Left ventricle myocardium inferior (tissue), 1 donor: ENCODE measurements at regions not wholly inside any gene's neighbourhood (a gene's known extent, or its start where the extent isn't known, plus 50 kb on each side); places are given as distances from the start of the nearest gene placed in this dataset.

Experiments used
- DNase-seq: peaks from one replicate; pipeline ENCODE4 v3.0.0-alpha.2; 2020
- H3K27ac ChIP-seq: fragments of 200-600 bp; replicated peaks from 2 replicates; pipeline ENCODE4 v1.8.0; 2021
- H3K27me3 ChIP-seq: fragments of 200-600 bp; 2 replicates; pipeline ENCODE4 v1.8.0; 2021; ENCODE audit warnings: low read depth
- H3K36me3 ChIP-seq: fragments of 200-600 bp; 2 replicates; pipeline ENCODE4 v1.8.0; 2021
- H3K4me1 ChIP-seq: fragments of 200-600 bp; 2 replicates; pipeline ENCODE4 v1.8.0; 2021
- H3K4me3 ChIP-seq: fragments of 200-600 bp; 2 replicates; pipeline ENCODE4 v1.8.0; 2021; ENCODE audit warnings: mild to moderate bottlenecking, moderate library complexity
- H3K9me3 ChIP-seq: fragments of 200-600 bp; replicated peaks from 2 replicates; pipeline ENCODE4 v1.8.0; 2021
- CTCF ChIP-seq: fragments of 200-600 bp; IDR thresholded peaks from 2 replicates; pipeline ENCODE4 v1.8.0; 2021; ENCODE audit warnings: antibody characterized with exemption, mild to moderate bottlenecking, borderline replicate concordance
- intact Hi-C: fragments of 100-400 bp; cut with micrococcal nuclease; formaldehyde crosslinking; loops from one replicate; pipeline ENCODE4 v1.11.0; 2022
- donor health status: DM: no; HTN: yes; CAD: no; lungs with severe emphysema.

DNA sequence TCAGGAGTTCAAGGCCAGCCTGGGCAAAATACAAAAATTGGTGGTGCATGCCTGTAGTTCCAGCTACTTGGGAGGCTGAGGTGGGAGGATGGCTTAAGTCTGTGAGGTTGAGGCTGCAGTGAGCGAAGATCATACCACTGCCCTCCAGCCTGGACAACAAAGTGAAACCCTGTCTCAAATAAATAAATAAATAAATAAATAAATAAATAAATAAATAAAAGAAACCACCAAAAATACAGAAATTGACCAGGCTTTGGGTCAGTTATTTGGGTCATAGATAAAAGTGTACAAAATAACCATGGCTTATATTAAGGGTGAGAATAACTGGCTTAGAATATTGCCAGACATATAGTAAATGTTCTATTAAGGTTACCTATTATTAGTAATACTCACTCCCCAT lies 129.2 kb downstream of the NEUROD6 start:
- Histone ChIP-seq H3K27ac (no peak overlapping the region), H3K36me3 (no peaks in the 10 kb centered on the region), H3K9me3 (no peaks in the 10 kb centered on the region), H3K4me3 (no peak overlapping the region), H3K4me1 (no peaks in the 10 kb centered on the region), H3K27me3 (peaks cover 51% of the 10 kb centered on the region)
- intact Hi-C loops: no loop called here
- no peak for TF ChIP-seq CTCF
- DNase-seq: no peak

DNA sequence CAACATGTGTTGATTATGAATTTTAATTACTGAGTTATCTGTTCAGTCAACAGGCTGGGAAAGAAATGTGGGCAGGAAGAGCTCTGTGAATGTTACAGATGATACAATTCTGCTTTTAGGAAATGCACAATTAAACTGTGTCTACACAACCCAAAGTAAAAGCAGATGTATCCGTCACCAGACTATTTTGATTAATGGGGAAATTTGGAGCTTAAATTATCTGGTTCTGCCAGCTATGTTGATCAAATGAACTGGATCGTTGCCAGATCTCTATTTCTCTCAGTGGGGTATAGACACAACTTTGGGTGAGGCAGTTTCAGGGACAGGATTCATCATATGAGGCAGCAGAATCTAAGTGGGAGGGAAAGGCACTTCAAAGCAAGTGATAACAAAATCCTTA lies 136.5 kb downstream of the NEUROD6 start:
- intact Hi-C loops: no loop called here
- Histone ChIP-seq H3K4me1 (no peaks in the 10 kb centered on the region), H3K27me3 (peaks cover 51% of the 10 kb centered on the region), H3K36me3 (no peaks in the 10 kb centered on the region), H3K27ac (no peak overlapping the region), H3K9me3 (no peaks in the 10 kb centered on the region), H3K4me3 (no peak overlapping the region)
- DNase-seq: no peak
- no peak for TF ChIP-seq CTCF

DNA sequence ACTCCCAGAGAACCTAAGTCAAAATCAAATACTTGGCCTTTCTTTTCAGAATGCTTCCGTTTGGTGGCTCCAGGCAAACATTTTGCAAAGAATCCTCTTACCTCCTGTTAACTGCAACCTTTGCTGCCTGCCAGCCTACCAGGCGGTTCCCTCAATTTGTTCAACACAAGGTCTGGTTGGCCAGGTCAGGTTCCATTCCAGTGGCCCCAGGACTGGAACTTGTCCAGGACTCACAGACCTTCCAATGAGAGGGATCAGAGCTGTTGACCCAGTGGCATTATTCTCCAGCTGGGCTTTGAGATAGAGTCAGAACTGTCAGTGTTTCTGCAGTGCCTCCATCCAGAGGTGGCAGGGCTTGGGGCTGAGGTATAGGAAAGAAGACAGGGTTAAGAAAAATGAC lies 137.0 kb downstream of the NEUROD6 start:
- Histone ChIP-seq H3K36me3 (no peaks in the 10 kb centered on the region), H3K4me3 (no peak overlapping the region), H3K27ac (no peak overlapping the region), H3K27me3 (peaks cover 51% of the 10 kb centered on the region), H3K4me1 (no peaks in the 10 kb centered on the region), H3K9me3 (no peaks in the 10 kb centered on the region)
- DNase-seq: no peak
- intact Hi-C loops: no loop called here
- no peak for TF ChIP-seq CTCF

DNA sequence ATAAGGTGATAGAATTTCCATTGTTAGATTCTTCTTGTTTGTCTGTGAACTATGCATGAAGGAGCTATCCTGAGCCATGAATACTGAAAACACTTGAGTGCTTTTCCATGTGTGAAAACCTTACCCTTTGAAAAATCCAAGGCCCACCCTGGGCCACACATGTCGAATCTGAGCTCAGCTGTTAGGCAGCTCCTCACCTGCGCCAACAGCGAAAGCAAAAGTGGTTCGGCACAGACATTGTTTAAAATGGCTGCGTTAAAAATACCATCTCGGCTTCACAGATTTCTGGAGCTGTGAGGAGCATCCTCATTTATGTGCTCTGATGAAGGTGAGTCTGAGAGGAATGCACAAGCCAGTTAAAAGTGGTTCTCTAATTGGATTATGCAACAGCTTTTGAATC lies 137.7 kb downstream of the NEUROD6 start:
- Histone ChIP-seq H3K27me3 (peaks cover 51% of the 10 kb centered on the region), H3K4me1 (no peaks in the 10 kb centered on the region), H3K27ac (no peak overlapping the region), H3K36me3 (no peaks in the 10 kb centered on the region), H3K4me3 (no peak overlapping the region), H3K9me3 (peaks cover 6% of the 10 kb centered on the region)
- intact Hi-C loops: no loop called here
- DNase-seq: no peak
- TF ChIP-seq CTCF: no peak

DNA sequence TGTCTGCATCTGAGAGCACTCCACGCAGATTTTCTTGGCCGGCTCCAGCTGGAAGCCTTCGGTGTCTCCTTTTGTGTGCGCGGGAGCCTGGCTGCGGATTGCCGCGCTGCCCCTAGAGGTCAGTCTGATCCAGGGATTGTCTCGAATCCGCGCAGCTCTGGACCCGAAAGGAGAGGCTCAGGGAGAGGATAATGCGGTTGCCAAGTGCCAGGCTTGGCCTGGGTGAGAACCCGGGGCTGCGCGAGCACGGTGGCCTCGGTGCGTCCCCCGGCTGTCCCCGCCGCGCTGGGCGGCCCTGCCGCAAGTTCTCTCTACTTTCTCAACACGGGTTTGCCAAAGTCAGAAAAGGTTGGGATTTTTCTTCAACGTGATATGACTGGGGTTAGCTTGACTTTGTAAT lies 140.9 kb downstream of the ADCYAP1R1 start:
- intact Hi-C loops: loop anchor here (10.0 kb wide), 1 partner anchor 442 kb away; no protein-coding TSS in a partner anchor
- Histone ChIP-seq H3K27me3 (peaks cover 60% of the 10 kb centered on the region), H3K4me3 (peak overlapping the region; percentile 25), H3K4me1 (no peaks in the 10 kb centered on the region), H3K27ac (no peak overlapping the region), H3K9me3 (peaks cover 3% of the 10 kb centered on the region), H3K36me3 (no peaks in the 10 kb centered on the region)
- DNase-seq: peak; percentile 53
- peak; percentile 80 for TF ChIP-seq CTCF

GRCh38 chr7:31190906-31191305 lies 138.8 kb downstream of the ADCYAP1R1 start:
- H3K27me3 ChIP-seq: peaks cover 74% of the 10 kb centered on the region
- no peak overlapping the region for H3K4me3 ChIP-seq
- no peaks in the 10 kb centered on the region for H3K36me3 ChIP-seq
- no peak for TF ChIP-seq CTCF
- intact Hi-C loops: loop anchor here (10.0 kb wide), 1 partner anchor 444 kb away; no protein-coding TSS in a partner anchor
- no peaks in the 10 kb centered on the region for H3K4me1 ChIP-seq
- DNase-seq: no peak
- no peaks in the 10 kb centered on the region for H3K9me3 ChIP-seq
- H3K27ac ChIP-seq: no peak overlapping the region
